Central memory CD4-positive, alpha-beta T cell (primary cell): ENCODE measurements at regions not wholly inside any gene's neighbourhood (a gene's known extent, or its start where the extent isn't known, plus 50 kb on each side); places are given as distances from the start of the nearest gene placed in this dataset.
"Not testable (repeated sequence)": the region's sequence is repeated elsewhere in the genome, so short reads cannot be mapped to it uniquely, and the experiment has no call there.

ENCODE experiments used
- DNase-seq: peaks from one replicate; pipeline ENCODE4 v3.0.0; 2022

DNA sequence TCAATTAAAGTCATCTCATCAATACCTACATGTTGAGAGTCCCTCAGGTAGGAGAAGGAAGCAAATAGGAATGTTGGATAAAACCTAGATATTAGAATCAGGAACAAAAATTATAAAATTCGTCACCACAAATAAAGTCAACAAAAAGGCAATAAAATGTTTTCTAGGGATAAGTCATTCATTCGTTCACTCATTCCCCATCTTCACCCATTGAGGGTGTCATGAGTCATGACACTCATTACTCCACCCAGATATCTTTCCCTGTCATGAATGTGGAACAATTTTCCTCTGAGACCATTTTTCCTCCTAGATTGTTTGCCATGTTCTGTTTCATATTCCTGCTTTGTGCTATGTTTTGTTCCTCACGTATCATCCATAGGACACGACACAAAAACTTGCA lies 50.9 kb upstream of the OLIG3 start:
- DNase-seq = no peak

DNA sequence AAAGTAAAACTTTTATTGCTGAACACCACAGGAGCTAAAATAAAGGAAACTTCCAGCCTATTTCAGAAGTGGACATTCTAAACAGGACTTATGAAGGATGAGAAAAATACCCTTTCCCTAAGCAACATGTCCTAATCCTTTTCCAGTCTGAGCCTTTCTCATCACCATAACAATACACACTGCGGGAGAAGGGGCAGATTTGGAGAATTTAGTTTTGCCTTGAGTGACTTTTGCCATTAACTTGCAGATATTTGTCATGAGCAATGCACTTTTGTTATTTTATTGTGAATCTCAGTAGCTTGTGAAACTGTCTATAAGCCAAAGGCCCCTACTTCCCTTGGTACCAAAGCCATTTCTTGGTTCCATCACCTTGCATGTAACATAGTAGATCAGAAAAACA lies 53.0 kb upstream of the OLIG3 start:
- DNase-seq = no peak

DNA sequence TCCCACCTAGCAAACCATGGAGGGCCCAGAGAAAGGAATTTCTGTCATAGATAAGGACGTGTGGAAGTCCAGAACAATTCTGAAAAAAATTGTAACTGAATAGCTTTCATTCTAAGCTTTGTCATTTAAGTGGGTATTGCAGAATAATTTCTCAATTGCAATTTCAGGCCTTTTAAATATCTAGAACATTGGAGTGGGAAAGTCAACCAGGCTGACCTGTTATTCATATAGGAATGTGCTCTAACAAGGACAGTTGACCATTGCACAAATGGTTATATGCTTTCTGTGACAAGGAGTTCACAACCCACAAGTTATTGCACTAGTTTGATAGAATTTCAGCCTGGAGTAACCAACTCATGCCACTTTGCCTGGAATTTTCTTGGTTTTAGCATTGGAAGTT lies 53.4 kb upstream of the OLIG3 start:
- no peak for DNase-seq

DNA sequence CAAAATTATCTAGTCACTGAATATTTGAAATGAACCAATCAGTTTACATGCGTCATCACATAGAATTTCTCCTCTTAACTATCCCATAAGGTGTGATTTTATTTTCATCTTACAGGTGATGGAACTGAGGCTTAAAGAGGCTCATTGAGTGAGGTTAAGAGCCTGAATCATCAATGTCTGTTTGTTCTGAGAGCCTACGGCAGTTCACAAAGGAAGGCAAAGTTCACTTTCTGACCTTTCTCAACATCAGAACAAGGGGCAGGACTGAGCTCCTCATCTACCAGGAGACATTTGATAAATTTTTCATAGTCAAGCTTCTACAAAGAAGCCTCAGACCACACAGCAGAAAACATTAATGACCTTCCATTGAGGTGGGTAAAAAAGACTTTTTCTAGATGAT lies 54.9 kb upstream of the OLIG3 start:
- no peak for DNase-seq

DNA sequence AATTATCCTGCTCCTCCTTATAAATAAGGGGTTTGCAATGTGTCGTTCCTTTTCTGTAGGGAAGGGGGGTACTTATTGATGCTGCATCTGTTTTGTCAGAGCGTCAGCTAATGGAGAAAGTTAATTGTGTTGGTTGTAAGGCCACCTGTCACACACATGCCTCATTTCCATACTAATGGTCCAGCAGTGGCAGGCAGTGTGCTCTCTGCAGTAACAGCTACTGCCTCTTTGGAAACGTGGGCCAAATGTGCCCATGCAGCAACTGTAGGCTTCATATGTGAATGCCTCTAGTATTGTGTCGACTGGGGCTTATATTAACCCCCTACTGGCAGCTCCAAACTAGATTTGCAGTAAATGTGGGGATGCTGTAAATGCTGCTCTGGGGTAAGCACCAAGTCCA lies 56.3 kb upstream of the OLIG3 start:
- no peak for DNase-seq

DNA sequence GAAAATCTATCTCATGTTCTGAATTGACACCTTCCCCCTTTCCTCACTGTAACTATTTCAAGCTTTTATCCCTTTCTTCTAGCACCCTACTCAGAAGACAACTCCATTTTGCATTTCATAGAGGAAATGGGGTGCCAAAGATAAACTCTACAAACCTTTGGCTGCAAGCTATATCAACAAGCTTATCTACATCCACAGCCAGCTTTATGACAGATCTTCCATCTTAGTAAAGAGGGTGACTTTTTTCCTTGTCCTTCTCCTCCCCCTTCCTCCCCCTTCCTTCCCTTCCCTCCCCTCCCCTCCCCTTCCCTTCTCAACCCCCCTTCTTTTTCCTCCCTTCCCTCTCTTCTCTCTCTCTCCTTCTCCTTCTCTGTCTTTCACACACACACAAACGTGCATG lies 58.0 kb upstream of the OLIG3 start:
- no peak for DNase-seq

DNA sequence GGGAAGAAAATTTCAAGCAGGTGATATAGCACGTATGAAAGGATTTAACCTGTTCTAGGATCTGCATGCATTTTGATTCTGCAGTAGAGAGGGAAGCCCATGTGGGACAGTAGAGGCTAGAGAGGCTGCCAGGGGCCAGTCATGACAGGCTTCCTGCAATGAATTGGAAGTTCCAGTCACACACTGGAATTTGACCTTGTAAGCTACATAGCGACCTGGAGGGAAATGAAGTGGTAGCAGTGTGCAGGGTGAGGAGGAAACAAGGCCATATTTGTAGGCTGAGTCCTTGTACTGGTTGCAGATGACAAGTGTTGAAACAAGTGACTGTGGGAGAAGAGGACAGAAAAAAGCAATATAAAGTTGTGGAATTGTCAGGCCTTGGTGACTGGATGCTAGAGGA lies 58.6 kb upstream of the OLIG3 start:
- no peak for DNase-seq

DNA sequence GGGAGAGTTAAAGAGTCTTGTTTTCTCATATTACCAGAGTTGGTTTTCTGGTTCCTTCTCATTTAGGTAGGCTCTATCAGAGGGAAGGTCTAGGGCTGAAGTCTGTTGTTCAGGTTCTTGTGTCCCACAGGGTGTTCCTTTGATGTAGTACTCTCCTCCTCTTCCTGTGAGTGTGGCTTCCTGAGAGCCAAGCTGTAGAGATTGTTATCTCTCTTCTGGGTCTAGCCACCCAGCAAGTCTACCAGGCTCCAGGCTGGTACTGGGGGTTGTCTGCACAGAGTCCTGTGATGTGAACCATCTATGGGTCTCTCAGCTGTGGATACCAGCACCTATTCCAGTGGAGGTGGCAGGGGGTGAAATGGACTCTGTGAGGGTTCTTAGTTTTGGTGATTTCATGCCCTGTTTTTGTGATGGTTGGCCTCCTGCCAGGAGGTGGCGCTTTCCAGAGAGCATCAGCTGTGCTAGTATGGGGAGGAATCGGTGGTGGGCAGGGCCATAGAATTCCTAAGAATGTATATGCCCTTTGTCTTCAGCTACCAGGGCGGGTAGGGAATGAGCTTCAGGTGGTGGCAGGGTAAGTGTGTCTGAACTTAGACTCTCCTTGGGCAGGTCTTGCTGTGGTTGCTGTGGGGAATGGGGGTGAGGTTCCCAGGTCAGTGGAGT lies 65.5 kb upstream of the OLIG3 start:
- DNase-seq = peak; percentile 75

DNA sequence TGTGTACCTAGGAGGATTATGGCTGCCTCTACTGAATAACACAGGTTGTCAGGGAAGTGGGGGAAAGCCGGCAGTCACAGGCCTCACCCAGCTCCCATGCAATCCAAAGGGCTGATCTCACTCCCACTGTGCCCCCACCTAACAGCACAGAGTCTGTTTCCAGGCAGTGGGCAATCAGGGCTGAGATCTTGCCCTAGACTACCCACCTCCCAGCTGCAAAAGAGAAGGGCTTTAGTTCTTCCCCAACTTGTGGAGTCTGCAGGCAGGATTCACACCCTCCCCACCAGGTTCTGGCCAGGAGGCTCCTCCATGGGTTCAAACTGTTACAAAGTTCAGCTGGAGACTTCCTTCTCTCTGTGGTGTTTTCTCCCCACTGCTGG lies 66.0 kb upstream of the OLIG3 start:
- no peak for DNase-seq

DNA sequence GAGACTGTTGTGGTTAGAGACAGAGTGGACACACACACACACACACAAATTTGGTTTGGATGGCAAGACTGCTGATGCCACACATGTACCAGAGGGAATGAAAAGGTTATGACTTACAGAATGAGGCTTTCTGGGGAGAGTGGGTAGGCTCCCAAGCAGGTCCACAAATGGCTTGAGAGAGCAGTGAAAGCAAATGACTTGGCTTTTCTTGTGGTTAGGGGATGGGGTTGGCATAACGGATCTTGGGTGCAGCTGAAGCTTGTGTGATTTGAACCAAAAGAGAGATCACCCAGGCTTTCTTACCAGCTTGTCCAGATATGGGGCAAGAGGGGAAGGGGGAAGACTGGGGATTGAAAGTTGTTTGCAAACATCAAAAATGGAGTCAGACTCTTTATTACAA lies 73.9 kb upstream of the OLIG3 start:
- no peak for DNase-seq

DNA sequence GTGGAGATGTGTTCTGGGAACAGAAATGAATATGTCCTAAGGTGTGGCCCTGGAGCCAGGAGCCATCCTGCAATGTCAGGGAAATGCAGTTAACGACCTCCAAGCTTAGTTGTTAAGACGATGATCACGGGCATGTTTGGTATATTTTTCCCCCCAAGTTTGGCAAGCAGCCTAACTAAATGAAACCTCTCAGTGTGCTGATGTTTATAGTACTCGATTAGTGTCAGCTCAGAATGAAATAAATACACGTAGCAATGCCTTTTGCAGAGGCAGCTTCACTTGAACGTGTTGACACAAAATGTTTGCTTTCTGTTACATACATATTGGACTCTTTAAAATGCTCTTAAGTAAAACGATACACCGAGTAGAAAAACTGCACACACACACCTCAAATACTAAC lies 76.2 kb upstream of the OLIG3 start:
- DNase-seq = no peak

DNA sequence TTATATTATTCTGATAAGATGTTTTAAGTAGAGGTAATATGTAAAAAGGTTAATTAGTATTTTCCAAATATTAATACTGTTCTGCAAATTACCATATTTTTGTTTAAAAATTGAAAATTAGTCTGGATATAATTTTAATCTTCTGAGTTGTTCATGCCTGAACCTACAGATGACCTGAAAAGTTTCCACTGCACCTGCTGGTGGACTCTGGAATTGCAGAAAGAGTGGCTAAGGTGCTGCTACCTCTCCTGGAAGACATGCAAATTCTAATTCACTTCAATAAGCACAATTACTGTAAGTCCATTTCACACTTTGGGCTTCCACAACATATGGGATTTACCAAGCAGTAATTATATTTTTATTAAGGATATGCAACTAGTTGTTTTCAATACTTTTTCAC lies 77.7 kb upstream of the OLIG3 start:
- peak; percentile 38 for DNase-seq

DNA sequence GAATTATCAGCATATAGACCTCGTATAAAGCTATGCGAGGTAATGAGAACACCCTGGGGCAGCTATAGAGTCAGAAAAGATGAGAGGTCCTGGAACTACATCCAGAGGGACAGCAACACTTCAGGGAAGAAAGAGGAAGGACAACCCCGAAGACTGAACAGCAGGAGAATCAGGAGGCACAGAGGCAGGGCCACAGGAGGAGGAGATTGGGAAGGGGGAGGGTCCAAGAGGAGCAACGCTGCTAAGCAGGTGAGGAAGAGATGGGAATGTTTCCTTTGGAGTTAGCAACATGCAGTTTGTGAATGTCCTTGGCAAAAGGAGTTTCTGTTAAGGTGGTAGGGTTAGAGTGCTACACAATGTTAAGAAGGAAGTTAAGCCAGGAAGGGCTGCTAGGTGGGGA lies 79.5 kb upstream of the OLIG3 start:
- DNase-seq = no peak

DNA sequence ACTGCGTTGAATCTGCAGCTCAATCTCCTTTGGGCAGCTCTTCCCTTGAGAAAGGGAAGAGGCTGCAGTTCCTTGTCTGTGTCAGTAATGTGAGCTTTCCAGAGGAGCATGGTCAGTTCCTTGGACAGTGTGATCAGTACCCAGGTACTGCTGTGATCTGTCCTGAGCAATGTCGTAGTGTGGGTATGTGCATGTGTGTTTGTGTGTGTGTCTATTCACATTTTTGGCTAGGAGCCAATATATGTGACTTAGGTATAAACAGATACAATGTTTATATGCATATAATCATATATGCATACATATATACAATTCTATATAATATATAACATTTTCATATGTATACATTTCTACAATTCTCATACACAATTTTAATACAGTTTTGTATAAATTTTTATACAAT lies 85.4 kb upstream of the OLIG3 start:
- no peak for DNase-seq

DNA sequence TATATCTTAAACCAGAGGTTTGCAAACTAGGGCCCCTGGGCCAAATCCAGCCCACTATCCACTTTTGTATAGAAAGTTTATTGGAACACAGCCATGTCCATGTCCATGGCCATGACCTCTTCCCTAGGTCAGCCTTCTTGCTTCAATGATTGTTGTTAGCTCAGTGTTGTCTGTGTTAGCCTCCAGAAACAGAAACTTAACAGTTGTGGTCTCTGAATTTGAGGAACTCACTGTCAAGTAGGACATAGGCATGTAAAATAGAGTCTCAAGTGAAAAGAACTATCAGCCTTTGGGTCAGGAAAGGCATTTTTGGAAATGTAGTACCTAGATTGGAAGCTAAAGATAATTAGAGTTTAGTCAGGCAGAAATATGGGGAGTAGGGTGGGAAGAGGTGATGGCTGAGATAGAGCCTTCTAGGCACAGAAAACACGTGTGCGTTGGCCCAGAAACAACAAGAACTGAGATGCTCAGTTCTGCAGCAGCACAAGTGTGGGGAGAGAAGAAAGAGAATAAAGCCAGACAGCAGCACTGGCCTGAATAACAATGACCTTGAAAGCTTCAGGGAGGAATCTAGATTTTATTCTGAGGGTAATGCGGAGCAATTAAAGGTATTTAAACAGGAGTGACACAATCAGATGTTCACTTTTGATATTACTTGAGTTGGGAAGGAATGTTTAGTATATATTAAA lies 87.0 kb upstream of the OLIG3 start:
- no peak for DNase-seq

DNA sequence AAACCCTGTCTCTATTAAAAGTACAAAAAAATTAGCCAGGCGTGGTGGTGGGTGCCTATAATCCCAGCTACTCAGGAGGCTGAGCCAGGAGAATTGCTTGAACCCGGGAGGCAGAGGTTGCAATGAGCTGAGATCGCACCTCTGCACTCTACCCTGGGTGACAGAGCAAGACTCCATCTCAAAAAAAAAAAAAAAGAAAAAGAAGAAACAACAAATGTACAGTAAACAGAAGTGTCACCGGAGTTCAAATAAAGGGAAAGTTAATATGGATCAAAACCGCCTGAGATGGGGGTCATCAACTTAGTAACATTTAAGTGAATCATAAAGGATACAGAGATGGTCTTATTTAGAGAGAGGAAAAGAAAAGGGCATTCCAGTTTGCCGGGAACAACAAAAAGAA lies 89.3 kb upstream of the OLIG3 start:
- DNase-seq = not testable (repeated sequence)

DNA sequence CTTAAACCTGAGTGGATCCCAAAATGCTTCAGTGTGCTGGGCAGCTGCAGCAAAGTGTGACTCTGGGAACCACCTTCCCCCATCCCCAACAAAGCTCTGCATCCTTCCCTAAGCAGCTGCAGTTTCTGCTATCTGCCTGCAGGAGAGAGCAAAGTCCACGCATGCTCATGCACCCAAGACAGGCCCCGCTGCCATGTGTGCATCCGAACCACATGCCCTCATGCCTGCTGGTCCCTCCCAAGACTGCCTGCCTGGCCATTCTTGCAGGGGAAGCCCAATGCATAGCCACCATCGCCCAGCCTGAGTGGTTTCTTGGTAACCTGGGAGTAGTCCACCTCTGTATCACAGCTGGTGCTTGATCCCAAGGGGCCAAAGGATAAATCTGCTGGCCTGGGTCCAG lies 94.3 kb upstream of the OLIG3 start:
- no peak for DNase-seq

DNA sequence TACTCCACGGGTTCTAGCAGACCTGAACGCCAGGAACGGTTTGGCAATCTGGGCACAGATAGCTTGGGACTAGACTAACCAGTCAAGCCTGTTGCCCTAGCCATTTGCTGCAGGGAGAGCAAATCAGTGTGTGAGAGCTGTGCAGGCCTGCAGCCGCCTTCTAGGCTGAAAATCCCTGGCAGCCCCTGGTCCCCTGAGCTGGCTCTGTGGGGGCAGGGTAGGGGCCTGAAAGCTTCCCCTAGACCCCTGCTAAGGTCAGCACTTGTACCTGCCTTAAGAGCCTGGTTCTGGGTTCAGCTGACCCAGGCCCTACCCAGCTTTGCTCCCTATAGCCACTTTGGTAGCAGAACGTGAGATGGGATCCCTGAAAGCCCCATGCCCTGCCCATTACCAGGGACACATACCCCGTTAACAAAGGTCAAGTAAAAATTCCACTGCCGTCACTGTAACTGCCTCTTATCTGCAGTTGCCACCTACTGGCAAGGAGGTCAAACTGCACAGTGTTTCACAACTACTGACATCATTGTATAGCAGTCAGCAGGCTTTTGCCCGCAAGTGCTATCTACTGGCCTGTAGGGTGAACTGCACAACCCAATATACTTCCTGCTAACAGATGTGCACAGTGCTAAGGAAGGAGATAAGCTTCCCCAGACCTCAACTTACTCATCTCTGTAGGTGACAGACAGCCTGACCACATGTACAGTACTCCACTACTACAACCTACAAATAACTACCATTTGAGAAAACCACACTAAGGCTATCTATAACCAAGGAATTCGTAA lies 95.1 kb upstream of the OLIG3 start:
- DNase-seq = peak; percentile 69

DNA sequence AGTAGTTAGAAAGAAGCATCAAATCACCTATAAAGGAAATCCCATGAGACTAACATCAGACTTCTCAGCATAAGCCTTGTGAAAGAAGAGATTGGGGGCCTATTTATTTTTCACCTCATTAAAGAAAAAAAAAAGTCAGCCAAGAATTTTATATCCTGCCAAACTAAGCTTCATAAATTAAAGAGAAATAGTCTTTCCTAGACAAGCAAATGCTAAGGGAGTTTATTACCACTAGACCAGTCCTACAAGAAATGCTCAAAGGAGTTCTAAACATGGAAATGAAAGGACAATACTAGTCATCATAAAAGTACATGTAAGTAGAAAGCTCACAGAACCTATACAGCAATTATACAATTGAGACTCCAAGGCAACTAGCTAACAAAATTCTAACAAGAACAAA lies 96.5 kb upstream of the OLIG3 start:
- no peak for DNase-seq

DNA sequence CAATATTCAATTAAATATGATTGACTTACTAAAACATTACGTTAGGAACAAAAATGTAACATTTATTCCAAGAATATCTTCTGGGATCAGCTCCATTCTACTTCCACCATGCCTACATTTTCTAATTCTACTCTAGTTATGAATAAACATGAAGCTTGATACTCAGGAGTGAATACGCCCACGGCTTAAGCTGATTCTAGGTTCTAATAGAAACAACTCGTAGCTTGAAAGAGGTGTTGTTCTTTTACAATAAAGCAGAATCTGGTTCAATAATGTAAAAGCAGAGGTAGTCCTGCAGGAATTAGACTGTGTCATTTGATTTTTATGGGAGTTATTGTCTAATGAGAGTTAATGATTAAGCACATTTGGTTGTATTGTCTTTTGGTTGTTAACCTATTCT lies 107.3 kb upstream of the OLIG3 start:
- no peak for DNase-seq

DNA sequence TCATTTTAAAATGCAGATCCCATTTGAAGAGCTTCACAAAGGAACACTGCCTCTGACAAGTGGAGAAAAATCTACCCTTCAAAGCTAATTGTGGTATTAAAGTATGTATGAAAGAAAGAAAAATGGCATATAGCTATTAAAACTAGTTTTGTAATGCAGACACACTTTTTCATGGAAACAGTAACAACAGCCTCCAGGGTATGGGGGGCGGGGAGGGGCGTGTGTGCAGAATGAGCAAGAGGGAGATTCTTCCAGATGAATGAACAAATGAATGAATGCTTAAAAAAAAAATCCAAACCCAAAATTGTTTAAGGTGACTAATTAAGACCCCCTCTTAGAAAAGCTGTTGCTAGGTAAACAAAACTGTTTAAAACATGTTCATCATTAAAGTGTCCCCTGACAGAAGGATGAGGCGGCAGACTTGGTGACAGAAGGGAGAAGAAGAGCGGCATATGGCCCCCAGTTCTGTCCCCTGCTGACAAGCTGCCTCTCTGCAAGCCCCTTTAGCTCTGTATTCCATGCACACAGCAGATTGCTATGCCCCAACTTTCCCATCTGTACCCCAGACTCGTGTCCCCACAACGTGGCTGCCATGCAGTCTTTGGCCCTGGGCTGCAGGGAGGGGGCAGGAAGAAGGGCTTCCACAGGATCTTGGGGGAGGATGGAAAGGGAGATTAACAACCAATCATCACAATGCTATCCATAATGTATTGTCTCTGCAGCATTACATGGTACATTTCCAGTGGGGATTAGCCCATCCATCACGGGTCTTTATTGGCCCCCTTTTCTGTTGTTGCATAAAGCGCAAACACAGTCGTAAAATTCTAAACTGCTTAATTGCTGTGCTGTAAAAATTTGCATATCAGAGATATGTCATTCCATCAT lies 108.4 kb upstream of the OLIG3 start:
- DNase-seq = no peak

DNA sequence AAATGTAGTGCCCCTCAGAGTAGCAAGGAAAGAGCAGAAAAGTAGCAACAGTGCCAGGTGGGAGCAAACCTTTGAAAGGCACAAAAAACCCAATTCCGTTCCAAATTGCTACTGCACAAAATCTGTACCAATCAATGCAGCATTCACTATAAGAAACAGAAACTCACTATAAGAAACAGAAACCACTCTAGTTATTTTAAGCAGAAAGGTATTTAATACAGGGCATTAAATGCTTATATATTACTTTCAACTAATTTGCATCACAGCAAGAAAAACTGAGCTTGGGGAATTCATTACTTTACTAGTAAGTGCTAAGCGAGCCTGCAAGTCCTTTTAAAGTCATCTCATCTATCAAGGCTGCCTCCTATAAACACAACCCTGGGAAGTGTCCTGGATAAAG lies 116.5 kb upstream of the OLIG3 start:
- DNase-seq = no peak

DNA sequence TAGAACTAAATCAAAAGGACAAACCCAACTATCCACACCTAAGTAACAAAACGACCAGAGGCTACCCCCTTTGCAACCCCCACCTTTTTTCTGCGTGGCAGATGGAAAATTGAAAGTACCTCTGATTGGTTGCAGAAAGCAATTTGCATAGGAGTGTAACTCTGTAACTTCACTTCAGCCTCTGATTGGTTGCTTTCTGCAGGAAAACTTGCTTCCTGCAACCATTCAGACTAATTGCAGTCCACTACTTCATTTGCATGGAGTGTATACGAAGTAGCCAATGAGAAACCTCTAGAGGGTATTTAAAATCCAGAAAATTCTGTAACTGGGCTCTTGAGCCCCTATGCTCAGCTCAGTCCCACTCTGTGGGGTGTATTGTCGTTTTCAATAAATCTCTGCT lies 129.1 kb upstream of the OLIG3 start:
- DNase-seq = no peak
